HepG2 (cell line): ENCODE measurements at regions not wholly inside any gene's neighbourhood (a gene's known extent, or its start where the extent isn't known, plus 50 kb on each side); places are given as distances from the start of the nearest gene placed in this dataset.

Source experiments
- NCOA5 ChIP-seq: sonication (generic); formaldehyde crosslinking; IDR thresholded peaks from 2 replicates; pipeline ENCODE4 v1.4.0; 2020; ENCODE audit warnings: missing genetic modification reagents
- NFE2 ChIP-seq: sonication (generic); formaldehyde crosslinking; IDR thresholded peaks from 2 replicates; pipeline ENCODE4 v1.4.0; 2020; ENCODE audit warnings: missing genetic modification reagents
- PHF8 ChIP-seq: sonication (generic); formaldehyde crosslinking; IDR thresholded peaks from 2 replicates; pipeline ENCODE4 v1.5.0; 2020; ENCODE audit warnings: missing genetic modification reagents
- PRDM4 ChIP-seq: sonication (generic); formaldehyde crosslinking; IDR thresholded peaks from 2 replicates; pipeline ENCODE4 v1.9.0; 2021; ENCODE audit warnings: missing genetic modification reagents, borderline replicate concordance
- REST ChIP-seq, 2 experiments: IDR thresholded peaks; 2 replicates each; pipeline ENCODE4 v1.6.1; 2011 to 2012; ENCODE audit warnings: low read length in 2 of 2, borderline replicate concordance in 1 of 2, low read depth in 1 of 2, mild to moderate bottlenecking in 1 of 2, moderate library complexity in 1 of 2
- SOX6 ChIP-seq, 2 experiments: fragments of 450-650 bp in 1 of 2; sonication (generic) in 1 of 2; formaldehyde crosslinking in 1 of 2; IDR thresholded peaks; 2 replicates each; pipeline versions ENCODE4 v1.4.0 to v1.6.1; 2017 to 2020; ENCODE audit warnings: antibody characterized with exemption in 1 of 2, mild to moderate bottlenecking in 1 of 2, missing genetic modification reagents in 1 of 2
- SP4 ChIP-seq: sonication (generic); formaldehyde crosslinking; IDR thresholded peaks from 2 replicates; pipeline ENCODE4 v1.8.1; 2023; ENCODE audit warnings: mild to moderate bottlenecking, missing genetic modification reagents
- SP5 ChIP-seq: IDR thresholded peaks from 2 replicates; pipeline ENCODE4 v1.6.1; 2016; ENCODE audit warnings: low read depth, borderline replicate concordance
- SRSF9 ChIP-seq: fragments of 200-400 bp; formaldehyde crosslinking; IDR thresholded peaks from 2 replicates; pipeline ENCODE4 v1.6.1; 2018; ENCODE audit warnings: borderline replicate concordance, mild to moderate bottlenecking, low read depth, low read length; ENCODE audit not compliant: insufficient read depth, poor library complexity, severe bottlenecking
- ZBTB4 ChIP-seq: sonication (generic); formaldehyde crosslinking; IDR thresholded peaks from 2 replicates; pipeline ENCODE4 v1.4.0; 2020; ENCODE audit warnings: missing genetic modification reagents, mild to moderate bottlenecking, borderline replicate concordance
- TF ChIP-seq, protein P1 (sequence below): sonication (generic); formaldehyde crosslinking; IDR thresholded peaks from 2 replicates; pipeline ENCODE4 v1.5.1; 2020; ENCODE audit warnings: missing genetic modification reagents, mild to moderate bottlenecking, borderline replicate concordance
- TF ChIP-seq, protein P2 (sequence below): sonication (generic); formaldehyde crosslinking; IDR thresholded peaks from 2 replicates; pipeline ENCODE4 v1.4.0; 2020; ENCODE audit warnings: mild to moderate bottlenecking, low read depth, missing genetic modification reagents

DNA sequence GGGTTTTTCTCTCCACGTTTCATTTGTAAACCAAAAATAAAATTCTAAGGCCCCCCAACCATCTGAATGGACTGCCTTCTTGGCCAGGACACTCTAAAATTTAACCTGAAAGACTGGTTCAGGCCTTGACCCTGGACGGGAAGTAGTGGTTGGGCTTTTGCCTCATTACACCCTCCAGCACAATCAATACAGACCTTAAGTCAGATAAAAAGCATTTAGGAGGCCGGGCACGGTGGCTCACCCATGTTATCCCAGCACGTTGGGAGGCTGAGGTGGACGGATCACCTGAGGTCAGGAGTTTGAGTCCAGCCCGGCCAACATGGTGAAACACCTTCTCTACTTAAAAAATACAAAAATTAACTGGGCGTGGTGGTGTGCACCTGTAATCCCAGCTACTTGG lies 91.6 kb upstream of the PPP1R26 start (continued):
- TF ChIP-seq, protein P1, sequence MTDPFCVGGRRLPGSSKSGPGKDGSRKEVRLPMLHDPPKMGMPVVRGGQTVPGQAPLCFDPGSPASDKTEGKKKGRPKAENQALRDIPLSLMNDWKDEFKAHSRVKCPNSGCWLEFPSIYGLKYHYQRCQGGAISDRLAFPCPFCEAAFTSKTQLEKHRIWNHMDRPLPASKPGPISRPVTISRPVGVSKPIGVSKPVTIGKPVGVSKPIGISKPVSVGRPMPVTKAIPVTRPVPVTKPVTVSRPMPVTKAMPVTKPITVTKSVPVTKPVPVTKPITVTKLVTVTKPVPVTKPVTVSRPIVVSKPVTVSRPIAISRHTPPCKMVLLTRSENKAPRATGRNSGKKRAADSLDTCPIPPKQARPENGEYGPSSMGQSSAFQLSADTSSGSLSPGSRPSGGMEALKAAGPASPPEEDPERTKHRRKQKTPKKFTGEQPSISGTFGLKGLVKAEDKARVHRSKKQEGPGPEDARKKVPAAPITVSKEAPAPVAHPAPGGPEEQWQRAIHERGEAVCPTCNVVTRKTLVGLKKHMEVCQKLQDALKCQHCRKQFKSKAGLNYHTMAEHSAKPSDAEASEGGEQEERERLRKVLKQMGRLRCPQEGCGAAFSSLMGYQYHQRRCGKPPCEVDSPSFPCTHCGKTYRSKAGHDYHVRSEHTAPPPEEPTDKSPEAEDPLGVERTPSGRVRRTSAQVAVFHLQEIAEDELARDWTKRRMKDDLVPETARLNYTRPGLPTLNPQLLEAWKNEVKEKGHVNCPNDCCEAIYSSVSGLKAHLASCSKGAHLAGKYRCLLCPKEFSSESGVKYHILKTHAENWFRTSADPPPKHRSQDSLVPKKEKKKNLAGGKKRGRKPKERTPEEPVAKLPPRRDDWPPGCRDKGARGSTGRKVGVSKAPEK (CRISPR knock-in tag): no peak
- TF ChIP-seq REST (IDR thresholded peaks at IDR 0.05; ENCODE audit: borderline replicate concordance in 1 of 2, low read depth in 1 of 2, low read length in 2 of 2) (no peak), SRSF9 (no peak), NCOA5 (no peak), NFE2 (CRISPR knock-in tag) (no peak), SP4 (CRISPR knock-in tag) (no peak), SOX6 (IDR thresholded peaks at IDR 0.05) (no peak), SOX6 (CRISPR knock-in tag; IDR thresholded peaks at IDR 0.05) (no peak), SP5 (CRISPR knock-in tag) (no peak), PHF8 (no peak), ZBTB4 (CRISPR knock-in tag) (no peak), PRDM4 (CRISPR knock-in tag) (no peak)
- TF ChIP-seq, protein P2, sequence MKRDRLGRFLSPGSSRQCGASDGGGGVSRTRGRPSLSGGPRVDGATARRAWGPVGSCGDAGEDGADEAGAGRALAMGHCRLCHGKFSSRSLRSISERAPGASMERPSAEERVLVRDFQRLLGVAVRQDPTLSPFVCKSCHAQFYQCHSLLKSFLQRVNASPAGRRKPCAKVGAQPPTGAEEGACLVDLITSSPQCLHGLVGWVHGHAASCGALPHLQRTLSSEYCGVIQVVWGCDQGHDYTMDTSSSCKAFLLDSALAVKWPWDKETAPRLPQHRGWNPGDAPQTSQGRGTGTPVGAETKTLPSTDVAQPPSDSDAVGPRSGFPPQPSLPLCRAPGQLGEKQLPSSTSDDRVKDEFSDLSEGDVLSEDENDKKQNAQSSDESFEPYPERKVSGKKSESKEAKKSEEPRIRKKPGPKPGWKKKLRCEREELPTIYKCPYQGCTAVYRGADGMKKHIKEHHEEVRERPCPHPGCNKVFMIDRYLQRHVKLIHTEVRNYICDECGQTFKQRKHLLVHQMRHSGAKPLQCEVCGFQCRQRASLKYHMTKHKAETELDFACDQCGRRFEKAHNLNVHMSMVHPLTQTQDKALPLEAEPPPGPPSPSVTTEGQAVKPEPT (CRISPR knock-in tag): no peak
- TF ChIP-seq, all 625 proteins: peak for 0
